GM19324 (cell line): ENCODE measurements at regions not wholly inside any gene's neighbourhood (a gene's known extent, or its start where the extent isn't known, plus 50 kb on each side); places are given as distances from the start of the nearest gene placed in this dataset.
"Not testable (repeated sequence)": the region's sequence is repeated elsewhere in the genome, so short reads cannot be mapped to it uniquely, and the experiment has no call there.

Experiments used
- ATAC-seq: cut with Tn5 transposase; IDR thresholded peaks from one replicate; pipeline ENCODE4 v1.9.1; 2021; ENCODE audit warnings: mild to moderate bottlenecking, moderate library complexity; ENCODE audit not compliant: unreplicated experiment, low FRiP score

DNA sequence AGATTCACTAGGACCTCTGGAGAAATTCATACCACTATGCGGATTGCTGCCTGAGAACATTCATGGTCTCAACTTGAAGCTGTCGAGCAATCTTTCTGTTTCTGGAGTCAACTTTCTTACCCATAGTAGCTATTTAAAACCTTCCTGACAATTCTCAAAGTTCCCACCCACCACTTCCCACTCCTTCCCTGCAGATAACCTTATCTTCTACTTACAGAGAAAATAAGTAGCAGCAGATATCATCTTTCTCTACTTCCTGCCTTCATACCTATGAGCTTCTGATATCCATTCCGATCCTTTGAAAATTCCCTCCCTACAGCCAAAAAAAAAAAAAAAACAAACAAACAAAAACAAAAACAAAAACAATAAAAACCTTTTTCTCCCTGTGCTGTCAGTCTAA is 81.2 kb upstream of the CYRIA start:
- no peak for ATAC-seq

DNA sequence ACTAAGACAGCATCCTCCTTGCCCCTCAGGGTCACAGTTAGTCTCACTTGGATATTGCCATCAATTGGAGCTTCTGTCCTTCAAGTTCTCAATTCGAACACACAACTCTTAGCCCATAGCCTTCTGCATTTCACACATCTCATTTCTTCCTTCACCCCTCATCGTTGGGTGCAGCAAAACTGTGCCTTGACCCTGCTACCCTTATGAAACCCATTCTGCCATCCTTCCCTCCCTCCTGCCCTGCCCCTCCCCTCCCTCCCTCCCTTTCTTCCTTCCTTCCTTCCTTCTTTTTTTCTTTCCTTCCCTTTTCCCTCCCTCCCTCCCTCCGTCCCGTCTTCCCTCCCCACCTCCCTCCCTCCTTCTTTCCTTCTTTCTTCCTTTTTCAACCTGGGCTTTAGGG is 80.7 kb upstream of the CYRIA start:
- ATAC-seq: no peak

DNA sequence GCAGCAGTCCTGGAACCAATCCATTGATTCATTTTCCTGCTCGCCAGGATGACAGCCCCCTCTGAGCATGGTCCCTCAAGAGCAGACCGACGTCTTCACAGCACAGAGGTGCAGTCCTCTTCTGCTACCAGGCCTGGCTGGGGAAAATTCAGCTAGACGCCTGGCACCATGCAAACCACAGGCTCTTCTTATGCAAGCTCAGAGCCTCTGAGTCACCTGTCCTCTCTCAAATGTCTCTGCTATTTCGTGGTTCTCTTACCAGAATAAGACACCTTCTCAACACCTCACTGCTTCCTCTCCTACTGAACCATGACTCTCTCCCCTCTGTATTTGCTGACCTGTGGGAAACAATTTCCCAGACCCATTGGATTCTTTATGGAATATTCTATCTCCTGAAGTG is 79.8 kb upstream of the CYRIA start:
- ATAC-seq: no peak

DNA sequence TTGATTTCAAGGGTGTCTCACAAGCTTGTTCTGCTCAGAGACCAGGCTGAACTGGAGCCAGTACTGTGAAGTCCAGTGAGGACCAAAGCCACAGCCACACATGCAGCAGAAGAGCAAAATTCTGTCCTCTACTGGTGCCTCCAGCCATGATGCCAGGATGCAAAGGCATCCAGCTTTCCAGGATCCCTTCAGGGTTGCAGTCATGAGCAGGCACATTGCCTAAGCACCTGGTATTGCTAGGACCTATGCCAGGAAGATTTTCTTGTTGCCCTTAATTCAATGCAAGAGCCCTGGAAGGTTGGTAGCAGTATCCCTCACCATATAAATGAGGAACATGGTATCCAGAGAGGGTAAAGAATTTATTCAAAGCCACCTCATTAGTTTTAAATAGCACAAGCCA is 78.9 kb upstream of the CYRIA start:
- no peak for ATAC-seq

DNA sequence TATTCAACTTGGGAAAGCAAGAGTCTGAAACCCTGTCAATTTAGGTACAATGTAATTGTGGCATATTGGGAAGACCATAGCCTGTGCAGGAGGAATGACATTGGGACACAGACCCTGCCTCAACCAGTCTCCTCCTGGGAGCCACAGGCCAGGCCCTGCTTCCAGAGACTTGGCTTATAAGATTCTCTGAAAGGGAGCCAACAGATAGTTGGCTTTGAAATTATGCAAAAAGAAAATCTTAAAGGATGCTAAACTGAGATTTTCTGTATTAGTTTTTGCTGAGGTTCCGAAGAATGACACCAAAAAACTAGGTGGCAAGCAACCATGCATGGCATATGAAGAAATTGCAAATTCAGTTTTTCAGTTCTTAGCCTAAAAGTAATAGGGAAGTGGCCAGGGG is 76.4 kb upstream of the CYRIA start:
- no peak for ATAC-seq

DNA sequence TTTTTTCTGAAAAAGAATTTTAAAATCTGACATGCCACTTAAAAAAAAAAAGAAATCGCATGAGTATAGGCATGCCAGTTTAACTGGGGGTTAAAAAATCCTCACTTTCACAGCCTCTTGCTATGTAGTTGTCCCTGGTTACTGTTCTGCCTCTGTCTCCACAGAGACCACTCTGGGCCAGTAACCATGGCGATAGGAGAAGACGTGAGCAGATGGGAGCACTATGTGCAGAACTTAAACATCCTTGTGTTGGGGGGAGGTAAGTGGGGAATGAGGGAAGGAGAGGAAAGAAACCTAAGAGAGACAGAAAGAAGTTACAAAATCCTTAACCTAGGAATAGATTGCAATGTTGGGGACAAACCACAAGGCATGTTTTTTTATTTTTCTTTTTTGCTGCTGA is 75.9 kb upstream of the CYRIA start:
- ATAC-seq: no peak

DNA sequence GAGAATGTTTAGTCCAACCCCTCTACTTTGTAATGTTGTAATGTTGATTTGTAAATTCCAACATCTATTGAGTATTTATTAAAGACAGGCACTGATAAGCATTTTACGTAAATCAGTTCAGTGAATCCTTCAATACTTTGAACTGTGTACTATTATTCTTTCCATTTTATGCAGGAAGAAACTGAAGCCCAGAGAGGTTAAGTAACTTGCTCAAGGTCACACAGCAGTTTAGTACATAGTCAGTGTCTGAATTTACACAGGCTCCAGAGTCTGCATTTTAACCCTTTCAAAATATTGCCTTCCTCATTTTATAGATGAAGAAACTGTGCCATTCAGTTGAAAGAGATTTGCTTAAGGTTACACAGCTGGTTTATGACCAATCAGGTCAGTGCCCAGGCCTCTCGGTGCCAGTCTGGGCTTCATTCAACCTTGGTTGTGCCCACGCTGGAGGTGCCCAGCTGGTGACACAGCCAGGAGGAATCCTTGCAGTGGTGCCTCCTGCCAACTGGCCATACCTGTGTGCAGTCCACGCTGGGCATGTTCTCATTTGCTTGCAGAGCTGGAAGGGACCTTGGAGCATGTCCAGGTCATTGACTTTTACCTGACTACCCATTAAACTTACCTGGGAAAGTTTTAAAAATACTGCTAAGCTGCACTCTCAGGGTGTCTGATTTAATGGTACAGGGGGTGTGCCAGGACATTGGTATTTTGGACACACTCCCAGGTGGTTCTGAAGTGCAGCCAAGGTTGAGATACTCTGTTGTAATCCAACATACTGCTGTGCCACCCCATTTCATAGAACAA is 74.3 kb upstream of the CYRIA start:
- no peak for ATAC-seq

DNA sequence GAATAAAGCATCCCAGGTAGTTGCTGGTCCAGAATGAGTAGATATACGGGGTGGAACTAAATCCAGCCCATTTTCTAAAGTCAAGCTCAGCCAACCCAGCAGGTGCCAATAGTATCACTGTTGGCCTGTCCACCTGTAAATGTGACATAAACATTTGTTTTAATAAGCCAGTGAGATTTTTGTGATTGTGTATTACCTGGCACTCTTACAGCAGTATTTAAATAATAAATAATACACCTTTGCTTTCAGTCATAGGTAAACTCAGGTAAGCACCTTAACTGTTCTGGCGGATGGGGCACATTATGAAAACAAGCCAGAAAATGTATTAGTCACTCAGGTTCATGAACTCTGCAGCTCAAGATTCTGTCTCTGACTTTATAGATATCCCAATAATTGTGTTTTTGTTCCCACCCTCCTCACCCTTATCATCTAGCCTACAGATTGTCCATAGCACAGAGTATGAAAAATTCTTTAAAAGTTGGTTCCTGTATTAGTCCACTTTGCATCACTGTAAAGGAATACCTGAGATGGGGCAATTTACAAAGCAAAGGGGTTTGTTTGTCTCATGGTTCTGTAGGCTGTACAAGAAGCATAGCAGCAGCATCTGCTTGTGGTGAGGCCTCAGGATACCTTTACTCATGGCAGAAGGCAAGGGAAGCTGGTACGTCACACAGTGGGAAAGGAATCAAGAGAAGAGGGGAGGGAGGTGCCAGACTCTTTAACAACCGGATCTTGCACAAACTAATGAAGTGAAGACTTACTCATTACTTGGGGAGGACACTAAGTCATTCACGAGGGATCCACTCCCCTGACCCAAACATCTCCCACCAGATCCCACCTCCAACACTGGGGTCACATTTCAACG is 73.0 kb upstream of the CYRIA start:
- ATAC-seq: no peak

DNA sequence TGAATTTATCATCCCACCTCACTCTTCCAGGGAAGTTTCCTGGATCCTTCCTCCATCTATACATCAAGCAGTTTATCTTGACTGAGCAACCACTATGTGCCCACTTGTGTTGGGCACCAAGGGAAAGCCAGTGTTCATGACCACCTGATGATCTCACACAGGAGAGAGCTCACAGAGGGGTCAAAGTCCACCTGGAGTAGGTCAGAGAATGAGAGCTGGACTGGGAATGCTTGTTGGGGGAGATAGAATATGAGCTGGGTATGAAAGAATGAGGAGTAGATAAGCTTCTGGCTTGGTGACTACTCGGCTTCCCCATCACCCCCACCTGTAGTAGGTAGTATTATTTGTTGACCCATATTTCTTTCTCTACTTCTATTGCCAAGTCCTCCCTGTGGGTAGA is 72.2 kb upstream of the CYRIA start:
- ATAC-seq: no peak

DNA sequence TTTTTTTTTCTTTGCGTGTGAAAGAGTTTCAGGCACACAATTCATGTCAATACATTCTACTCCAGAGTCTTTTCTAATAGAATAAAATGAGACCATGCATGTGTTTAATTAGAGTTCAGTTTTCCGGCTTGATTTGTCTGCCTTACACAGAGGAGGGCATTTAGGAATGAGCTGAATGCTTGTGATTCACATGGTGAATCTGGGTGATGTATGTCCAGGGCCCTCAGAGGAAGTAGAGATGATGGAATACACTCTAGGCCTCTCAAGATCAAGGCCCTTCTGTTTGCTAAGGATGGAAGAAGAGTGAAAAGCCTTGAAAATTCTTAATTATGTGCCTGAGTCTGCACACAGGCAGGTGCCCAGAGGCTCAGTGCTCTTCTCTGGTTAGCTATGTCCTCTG is 71.0 kb upstream of the CYRIA start:
- no peak for ATAC-seq

DNA sequence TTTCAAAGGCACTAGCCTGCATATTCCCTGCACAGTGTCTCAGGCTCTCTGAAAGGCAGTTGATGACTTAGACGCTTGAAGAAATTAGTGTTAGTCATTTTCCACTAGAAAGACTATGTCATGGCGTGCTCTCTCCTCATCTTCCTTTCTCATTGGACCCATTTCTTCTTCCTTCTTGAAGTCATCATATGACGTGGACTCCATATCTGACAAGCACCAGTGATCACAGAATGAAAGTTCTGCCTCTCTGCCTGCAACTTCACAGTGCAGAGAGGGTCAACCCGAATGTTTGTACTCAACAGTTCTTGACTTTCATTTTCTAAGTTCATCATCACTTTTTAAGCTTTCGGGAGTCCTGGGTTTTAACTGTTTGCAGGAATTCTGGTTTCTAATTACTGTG is 63.7 kb upstream of the CYRIA start:
- ATAC-seq: no peak

DNA sequence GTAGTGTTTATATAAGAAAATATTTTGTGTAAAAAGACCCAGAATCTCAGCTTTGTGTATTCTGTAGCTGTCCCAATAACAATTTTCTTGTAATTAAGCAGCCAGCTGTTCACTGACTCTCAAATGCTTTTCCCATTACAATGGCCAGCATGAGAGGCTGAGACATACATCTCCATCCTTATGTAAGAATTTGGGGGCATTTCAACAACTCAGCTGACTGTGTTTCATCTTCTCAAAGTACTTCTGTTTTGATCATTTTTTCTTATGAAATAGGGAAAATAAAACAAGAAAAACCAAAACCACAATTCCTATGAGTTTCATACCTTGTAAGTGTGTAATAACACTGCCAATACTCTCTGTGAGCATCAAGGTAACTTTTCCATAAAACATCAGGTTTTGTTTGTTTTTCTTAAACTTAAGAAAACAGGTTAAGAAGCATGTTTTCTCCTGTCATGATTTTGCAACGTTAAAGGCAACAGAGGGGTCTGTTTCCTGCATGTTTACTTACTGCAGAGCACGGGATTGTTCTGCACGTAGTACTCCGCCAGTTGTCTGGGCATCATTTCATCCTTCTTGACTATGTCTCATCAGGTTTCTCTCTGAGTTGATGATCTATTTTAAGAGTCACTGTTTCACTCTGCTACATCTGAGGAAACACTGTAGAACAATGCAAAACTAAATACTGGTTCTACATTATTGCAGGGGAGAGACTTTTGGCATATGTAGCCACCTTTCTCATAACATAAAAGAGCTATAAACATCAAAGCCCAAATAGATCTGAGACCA is 62.9 kb upstream of the CYRIA start:
- ATAC-seq: no peak

DNA sequence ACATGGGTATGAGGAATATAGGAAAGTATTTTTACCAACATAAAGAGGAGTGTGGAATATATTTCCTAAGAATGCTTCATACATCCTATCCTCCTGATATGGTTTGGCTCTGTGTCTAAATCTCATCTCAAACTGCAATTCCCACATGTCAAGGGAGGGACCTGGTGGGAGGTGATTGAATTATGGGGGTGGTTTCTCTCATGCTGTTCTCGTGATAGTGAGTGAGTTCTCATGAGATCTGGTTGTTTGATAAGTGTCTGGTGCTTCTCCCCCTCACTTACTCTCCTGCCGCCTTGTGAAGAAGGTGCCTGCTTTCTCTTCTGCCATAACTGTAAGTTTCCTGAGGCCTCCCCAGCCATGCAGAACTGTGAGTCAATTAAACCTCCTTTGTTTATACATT is 62.2 kb upstream of the CYRIA start:
- not testable (repeated sequence) for ATAC-seq

DNA sequence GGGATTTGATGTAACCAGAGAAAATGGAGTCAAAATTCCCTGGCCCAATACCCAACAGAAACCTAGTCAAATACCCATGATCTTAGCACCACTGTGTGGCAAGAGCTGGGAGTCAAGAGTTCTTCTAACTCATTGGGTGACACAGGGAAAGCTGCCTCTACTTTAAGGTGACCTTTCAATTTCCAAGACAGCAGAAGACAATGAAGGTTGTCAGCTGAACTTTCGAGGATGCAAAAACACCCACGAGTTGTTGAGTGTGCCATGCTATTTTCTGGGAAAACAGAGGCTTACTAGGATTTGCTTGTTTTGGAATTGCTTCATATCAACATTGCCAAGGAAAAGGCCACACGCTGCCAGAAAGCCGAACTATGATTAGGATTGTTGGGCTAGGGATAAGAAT is 61.6 kb upstream of the CYRIA start:
- ATAC-seq: no peak

DNA sequence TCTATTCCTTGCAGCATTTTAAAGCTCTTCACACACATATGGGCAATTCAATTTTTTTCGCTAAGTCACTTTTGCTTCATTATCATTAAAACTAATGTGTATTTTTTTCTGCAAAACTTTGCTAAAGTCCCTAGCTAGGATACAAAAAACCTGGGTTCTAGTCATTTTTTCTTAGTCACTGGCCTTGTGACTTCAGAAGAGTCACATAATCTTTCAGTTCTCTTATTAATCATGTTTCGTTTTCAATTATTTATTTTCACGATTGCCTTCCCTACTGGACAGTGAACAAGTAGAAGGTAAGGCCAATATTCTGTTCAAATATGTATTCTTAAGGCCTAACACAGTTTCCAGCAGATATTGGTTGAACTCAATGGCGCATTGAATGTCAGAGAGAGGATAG is 60.9 kb upstream of the CYRIA start:
- no peak for ATAC-seq

DNA sequence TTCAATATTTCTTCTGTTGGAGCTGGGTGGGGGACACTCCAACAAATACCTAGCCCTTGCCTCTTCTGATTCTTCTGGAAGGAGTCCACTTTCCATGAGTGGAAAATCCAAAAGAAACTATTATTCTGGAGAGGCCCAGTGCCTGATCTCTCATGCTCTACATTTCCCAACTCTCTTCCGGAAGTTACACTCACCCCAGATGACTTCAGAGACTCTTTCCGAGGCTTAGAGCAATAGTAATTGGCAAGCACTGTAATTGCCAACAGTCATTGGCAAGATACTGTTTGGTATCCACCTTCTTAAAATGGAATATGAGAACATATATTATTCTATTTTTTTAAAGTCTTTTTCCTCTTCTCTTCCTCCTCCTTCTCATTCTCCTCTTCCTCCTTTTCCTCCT is 60.5 kb upstream of the CYRIA start:
- ATAC-seq: no peak

DNA sequence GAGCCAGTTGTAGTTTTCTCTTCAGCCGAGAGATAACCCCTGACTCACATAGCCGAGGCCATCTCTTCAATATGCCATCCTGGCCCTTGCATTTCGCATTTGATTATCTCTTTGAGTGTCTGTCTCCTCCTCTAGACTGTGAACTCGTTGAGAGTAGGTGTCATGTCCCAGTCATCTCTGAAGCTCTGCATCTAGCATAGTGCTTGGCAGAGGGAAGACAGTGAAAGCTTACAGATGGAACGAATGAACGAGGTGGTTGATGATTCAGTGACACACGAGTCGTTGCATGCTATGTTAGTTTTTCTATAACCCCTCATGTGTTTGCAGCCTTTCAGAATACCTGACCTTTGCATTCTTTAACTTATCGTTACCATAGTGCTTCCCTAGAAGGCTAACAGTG is 59.9 kb upstream of the CYRIA start:
- ATAC-seq: no peak

DNA sequence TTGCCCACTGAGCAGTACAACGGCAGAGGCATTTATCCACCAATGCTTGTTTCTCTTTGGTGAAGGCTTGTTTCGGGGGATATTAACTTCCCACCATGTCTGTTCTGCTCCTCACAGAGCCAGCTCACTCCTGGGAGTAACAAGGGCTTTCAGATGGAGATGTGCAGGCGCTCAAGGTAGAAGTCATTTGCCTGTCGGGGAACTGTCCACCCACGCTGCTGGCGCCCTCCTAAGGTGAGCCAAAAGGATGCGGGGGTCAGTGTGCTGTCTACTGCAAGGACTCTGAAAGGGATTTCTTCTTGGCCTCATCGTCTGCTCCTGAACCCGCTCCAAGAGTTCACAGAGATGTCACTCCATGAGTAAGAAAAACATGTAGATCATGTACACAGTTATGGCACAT is 57.0 kb upstream of the CYRIA start:
- ATAC-seq: no peak

DNA sequence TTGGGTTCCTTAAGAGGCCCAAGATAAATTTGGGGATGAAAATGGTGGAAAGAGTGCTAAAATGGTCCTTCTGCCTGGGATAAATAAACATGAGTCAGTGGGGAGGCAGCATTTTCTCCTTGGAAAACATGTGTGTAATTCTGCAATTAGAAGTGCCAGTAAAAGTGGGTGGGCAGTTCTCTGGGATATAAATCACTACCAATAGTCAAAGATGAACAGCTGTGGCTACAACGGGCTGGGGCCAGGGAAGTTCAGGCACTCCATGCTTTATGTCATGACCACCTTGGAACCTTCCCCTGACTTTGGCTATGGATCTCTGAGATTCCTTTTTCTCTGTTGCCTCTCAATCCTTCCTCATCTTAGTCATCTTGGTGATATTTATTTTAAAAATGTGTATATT is 56.5 kb upstream of the CYRIA start:
- no peak for ATAC-seq

DNA sequence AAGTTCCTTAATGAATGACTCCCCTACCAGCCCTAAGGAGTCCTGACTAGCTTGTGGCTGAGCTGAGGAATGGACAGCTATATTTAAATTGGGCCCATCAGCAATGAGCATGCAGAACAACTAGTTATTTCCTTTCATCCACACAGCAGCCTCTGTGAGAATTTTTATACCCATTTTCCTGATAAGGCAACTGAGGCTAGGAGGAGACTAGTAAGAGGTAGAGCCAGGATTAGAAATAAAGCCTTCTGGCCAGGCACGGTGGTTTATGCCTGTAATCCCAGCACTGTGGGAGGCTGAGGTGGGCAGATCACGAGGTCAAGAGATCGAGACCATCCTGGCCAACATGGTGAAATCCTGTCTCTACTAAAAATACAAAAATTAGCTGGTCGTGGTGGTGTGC is 55.9 kb upstream of the CYRIA start:
- not testable (repeated sequence) for ATAC-seq

DNA sequence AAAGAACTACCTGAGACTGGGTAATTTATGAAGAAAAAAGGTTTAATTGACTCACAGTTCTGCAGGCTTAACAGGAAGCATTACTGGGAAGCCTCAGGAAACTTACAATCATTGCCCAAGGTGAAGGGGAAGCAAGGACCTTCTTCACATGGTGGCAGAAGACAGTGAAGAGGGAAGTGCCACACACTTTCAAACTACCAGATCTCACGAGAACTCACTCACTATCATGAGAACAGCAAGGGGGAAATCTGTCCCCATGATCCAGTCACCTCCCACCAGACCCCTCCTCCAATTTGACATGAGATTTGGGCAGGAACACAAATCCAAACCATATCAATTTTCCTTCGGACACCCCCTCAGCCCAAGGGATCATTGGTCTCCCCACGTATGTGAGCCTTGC is 55.1 kb upstream of the CYRIA start:
- not testable (repeated sequence) for ATAC-seq
